Head of caudate nucleus (tissue), 42 donors: ENCODE measurements at regions not wholly inside any gene's neighbourhood (a gene's known extent, or its start where the extent isn't known, plus 50 kb on each side); places are given as distances from the start of the nearest gene placed in this dataset.
"Not testable (repeated sequence)": the region's sequence is repeated elsewhere in the genome, so short reads cannot be mapped to it uniquely, and the experiment has no call there.

Experiments used
- DNase-seq, 42 donors: peaks; one replicate each; pipeline versions ENCODE4 v3.0.0 to v3.0.0-alpha.2; 2020 to 2021; ENCODE audit warnings: mixed read lengths in 7 of 42
- intact Hi-C: fragments of 100-400 bp; cut with DNase I; formaldehyde crosslinking; loops from one replicate; pipeline ENCODE4 v1.15.0; 2022

DNA sequence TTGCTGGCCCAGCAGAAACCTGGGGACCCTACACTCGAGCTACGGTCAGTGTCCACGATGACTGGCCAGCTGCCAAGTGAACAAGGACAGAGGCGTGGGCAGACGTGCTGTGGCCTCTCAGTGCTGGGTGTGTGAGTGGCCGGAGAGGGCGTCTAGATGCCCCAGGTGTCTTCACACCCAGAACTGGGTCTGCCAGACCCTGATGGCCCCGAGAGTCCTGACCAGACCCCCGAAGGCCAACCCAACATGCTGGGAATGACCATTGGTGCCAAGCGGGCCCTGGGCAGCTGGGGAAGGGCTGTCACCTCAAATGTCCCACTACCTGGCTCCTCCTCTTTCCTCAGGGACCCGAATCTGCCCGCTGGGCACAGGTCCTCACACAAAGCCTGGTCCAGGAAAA, 104.5 kb upstream of the SULF2 start:
- intact Hi-C loops, result loop anchor here (10.0 kb wide), 1 partner anchor 45 kb away; no protein-coding TSS in a partner anchor
- not testable (repeated sequence) for DNase-seq

DNA sequence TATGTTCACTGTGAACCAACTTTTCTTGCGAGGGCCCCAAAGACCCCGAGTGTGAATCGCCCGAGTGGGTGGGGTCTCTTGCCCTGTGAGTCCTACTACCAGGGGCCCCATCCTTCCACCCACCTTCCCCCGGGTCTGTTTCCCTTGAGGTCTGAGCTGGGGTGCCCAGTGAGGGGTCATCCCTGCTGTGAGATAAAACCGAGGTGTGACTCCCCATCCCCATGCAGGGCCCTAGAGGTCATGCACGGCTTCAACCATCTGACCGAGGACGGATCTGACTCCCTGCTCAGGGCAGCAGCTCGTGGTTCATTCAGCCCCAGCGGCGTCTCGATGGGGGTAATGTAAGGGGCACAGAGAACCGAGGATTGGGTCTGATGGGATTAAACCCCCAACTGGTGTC, 103.1 kb upstream of the SULF2 start:
- DNase-seq, result no peak
- intact Hi-C loops, result no loop called here

DNA sequence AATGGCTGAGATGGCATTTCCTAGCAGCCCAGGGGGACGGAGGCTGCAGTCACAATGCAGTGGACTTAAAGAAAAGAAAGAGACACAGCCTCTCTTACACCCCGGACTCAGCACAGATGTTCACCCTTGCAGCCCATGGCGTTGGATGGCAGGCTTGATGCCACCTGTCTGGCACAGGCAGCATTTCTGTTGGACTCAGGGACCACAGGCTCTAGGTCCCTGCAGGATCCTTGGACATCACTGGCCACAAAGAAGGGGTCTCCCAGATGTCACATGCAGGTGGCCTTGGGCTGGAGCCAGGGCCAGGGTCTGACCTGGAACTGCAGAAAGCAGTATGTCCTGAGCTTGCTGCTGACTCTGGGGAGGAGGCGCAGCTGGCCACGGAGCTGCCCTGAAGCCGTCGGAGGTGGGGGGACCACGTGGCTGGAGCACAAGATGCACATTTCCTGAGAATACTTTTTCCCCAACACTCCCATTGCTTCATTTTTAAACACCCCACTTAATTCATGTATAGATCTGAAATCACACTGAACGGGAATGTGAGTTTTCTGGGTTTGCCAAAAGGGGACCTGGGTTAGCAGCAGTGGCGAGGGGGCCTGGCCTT, 102.3 kb upstream of the SULF2 start:
- intact Hi-C loops, result no loop called here
- DNase-seq, result no peak

DNA sequence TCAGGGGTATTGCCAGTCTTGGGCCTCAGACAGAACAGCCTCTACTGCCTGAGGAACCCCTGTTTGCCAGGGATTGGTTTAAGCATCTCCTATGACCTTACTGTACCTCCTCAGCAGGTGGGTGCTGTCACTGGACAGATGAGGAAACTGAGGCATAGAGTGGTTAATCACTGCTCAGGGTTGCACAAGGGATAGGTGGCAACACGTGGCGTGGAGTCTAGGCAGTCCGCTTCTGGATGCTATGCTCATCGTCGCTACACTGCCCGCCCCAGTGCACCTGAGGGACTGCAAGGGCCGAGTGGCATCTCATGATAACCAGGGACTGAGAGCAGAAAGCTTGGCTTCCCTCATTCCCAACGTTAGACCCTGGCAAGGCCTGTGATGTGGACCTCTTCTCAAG, 101.8 kb upstream of the SULF2 start:
- intact Hi-C loops, result no loop called here

DNA sequence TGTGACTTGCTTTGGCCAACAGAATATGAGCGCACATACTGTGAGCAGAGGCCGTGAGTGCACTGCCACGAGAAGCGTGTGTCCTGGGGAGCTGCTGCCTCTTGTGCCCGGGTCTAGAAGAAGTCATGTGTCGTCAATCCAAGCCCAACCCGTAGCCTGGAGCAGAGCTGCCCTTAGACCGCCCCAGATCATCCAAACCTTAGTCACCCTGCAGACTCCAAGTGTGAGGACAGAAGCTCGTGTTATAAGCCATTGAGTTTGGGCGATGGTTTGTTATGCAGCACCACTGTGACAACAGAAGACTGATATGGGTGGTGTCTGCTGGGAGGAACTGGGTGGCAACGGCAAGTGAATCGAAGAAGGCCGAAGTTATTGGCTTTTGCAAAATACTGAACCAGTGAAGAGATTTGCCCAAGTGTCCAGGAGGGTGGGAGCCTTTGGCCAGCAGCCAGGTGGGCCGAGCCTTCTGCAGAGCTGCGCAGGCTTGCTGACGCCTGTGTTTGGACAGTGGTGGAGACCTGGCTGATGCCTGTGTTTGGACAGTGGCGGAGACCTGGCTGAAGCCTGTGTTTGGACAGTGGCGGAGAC, 101.3 kb upstream of the SULF2 start:
- intact Hi-C loops, result no loop called here
- DNase-seq, result no peak

More for the DNA sequence above, 101.8 kb upstream of the SULF2 start:
- DNase-seq, result no peak

DNA sequence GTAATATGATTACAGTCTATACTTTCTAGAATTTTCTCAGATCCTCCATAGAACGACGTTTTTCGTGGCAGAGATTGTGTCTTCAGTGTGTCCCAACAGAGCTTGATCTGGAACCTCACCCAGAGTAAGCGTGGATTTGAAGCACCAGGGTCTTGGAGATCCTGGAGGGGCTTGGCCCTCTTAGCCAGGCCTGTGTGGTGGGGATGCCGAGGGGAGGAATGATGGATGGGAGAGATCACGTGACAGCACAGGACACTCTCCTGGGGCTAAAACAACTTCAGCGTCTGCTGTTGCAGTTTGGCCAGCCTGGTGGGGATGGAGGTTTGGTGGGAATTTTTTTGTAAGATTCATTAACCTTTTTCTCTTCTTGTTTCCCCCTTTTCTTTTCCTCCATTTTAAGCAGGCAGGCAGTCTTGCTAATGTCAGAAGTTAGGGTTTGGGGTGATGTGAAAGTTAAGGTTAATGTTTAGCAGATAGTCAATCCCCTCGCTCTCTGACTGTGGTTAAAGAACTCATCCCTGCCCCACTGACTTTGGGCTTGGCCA, 100.7 kb upstream of the SULF2 start:
- intact Hi-C loops, result no loop called here
- DNase-seq, result no peak

- intact Hi-C loops, DNase-seq: not testable (repeated sequence)
Measured at GRCh38 chr20:47883940-47884339, 98.7 kb upstream of the SULF2 start.

GRCh38 chr20:47883186-47883585, 97.9 kb upstream of the SULF2 start:
- intact Hi-C loops, result no loop called here
- no peak for DNase-seq

GRCh38 chr20:47879771-47880170, 94.5 kb upstream of the SULF2 start:
- DNase-seq, result no peak
- intact Hi-C loops, result no loop called here

- intact Hi-C loops, result no loop called here
- DNase-seq, result no peak
Measured at GRCh38 chr20:47878601-47879027, 93.3 kb upstream of the SULF2 start.

DNA sequence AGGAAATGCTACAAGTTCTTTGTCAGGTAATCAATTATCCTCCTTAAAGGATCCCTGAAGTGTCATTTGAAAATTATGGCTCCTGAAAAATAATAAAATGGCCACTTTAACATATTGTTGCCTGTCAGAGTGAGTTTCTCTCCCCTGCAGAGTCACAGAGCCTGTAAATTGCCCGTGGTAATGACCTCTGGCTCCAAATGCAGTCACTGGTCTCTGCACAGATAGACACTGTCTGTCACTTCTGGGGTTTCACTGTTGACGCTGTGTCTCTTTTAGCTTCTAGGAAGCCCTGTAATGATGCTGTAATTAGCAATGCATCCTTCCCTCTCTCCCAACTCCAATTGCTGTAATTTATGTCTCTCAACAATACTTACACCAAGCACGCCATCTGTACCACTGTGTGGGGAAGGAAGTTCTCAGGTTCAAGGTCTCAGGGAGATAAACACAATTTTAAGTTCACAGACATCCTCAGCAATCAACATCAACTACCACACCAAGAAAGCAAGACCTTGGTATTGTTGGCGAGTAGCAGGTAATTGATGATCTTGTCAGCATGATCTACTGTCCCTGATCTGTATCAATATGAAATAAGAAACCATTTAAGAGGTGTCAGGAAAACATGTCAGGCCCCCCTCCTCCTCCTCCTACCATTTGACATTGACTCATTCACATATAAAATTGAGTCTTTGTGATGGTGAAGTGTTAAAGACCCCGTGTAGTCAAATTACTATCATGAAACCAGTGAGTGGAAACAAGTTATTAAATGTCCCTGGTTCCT, 91.2 kb upstream of the SULF2 start:
- intact Hi-C loops, result no loop called here
- no peak for DNase-seq

GRCh38 chr20:47875297-47876025, 90.2 kb upstream of the SULF2 start:
- intact Hi-C loops, result no loop called here
- no peak for DNase-seq

- DNase-seq, result no peak
- intact Hi-C loops, result no loop called here
Measured at GRCh38 chr20:47872341-47872740, 87.1 kb upstream of the SULF2 start.

DNA sequence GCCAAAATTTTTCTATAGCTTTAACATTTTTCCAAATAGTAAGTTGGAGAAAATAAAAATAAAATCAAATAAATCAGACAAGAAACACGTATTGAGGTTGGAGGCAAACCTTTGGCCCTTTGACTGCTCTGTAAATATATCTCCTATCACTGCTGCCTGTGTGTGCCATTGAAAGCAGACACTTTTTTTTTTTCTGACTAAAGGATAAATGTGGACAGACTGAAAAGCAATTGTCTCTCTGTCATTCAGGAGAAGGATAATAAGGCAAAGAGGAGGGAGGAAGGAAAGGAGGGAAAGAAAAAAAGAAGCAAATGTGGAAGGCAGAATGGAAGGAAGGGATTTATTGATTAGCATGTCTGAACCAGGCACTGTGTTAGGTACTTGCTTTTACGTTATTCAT, 85.2 kb upstream of the SULF2 start:
- intact Hi-C loops, result no loop called here
- DNase-seq, result no peak

- intact Hi-C loops, result no loop called here
- DNase-seq, result no peak
Measured at GRCh38 chr20:47868744-47869143, 83.5 kb upstream of the SULF2 start.

GRCh38 chr20:47868236-47868635, 83.0 kb upstream of the SULF2 start:
- intact Hi-C loops, result no loop called here

DNA sequence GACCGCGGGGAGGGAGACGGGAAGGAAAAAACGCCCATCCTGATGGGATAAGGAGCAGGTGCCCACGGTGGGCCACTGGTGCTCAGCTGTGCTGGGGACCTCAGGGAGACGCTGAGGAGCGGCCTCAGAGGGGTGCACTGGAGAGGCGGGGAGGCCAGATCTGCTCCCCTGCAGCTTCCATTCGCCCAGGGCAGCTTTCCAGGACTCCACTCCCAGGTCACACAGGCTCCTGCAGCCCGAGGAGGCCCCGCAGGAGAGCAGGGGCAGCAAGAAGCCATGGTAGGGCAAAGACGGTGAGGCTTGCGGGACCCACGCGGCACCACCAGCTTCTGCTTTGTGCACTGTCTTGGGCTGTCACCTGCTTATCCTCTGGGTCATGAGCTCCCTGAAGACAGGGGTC, 82.5 kb upstream of the SULF2 start:
- no peak for DNase-seq
- intact Hi-C loops, result no loop called here

More at GRCh38 chr20:47868236-47868635, 83.0 kb upstream of the SULF2 start:
- no peak for DNase-seq

GRCh38 chr20:47866480-47866879, 81.2 kb upstream of the SULF2 start:
- intact Hi-C loops, result no loop called here
- no peak for DNase-seq

- DNase-seq, result no peak
- intact Hi-C loops, result no loop called here
Measured at GRCh38 chr20:47865912-47866311, 80.6 kb upstream of the SULF2 start.

DNA sequence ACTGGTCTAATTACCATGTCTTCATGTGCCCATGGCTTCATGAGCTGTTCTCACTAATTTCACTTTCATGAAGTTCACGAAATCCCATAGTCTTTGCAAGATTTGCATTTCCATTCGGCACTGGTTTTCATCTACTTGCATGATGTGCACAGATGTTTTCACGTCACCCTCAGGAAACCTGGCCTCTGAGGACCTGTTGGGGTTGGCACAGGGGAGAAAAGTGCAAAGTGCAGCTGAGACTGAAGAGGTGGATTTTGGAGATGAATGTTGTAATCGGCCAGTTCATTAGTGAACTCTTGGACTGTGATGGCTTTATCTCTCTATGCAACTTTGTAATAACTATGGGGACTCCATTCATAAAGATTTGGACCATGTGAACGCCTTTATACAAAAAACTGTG, 80.2 kb upstream of the SULF2 start:
- intact Hi-C loops, result no loop called here
- no peak for DNase-seq
